Activated CD8-positive, alpha-beta T cell treated with anti-CD3 and anti-CD28 coated beads for 36 hours (primary cell): ENCODE measurements at regions not wholly inside any gene's neighbourhood (a gene's known extent, or its start where the extent isn't known, plus 50 kb on each side); places are given as distances from the start of the nearest gene placed in this dataset.

Experiments
- ATAC-seq: fragments of 200-7000 bp; cut with Tn5 transposase; one replicate; pipeline ENCODE4 v1.10.0; 2021; ENCODE audit warnings: mild to moderate bottlenecking, moderate library complexity
- CTCF ChIA-PET: fragments of 350-600 bp; sonication (Branson Sonifier 250); formaldehyde crosslinking; loops from one replicate; lab custom pipeline; 2021; ENCODE audit warnings: antibody characterized with exemption; lab: Charles Lee
- POLR2A ChIA-PET: fragments of 350-600 bp; sonication (Branson Sonifier 250); formaldehyde crosslinking; loops from one replicate; lab custom pipeline; 2021; ENCODE audit warnings: antibody characterized with exemption; lab: Charles Lee
- DNase-seq: peaks from one replicate; pipeline ENCODE4 v3.0.0-alpha.2; 2020
- H3K27ac Mint-ChIP-seq: one replicate; pipeline ENCODE4 v1.8.0; 2021; ENCODE audit warnings: mild to moderate bottlenecking, mixed read lengths
- H3K27me3 Mint-ChIP-seq: one replicate; pipeline ENCODE4 v1.8.0; 2021; ENCODE audit warnings: mixed read lengths
- H3K36me3 Mint-ChIP-seq: one replicate; pipeline ENCODE4 v1.8.0; 2021; ENCODE audit warnings: low read depth, mixed read lengths
- H3K4me1 Mint-ChIP-seq: one replicate; pipeline ENCODE4 v1.8.0; 2021; ENCODE audit warnings: low read depth, mixed read lengths
- H3K4me3 Mint-ChIP-seq: one replicate; pipeline ENCODE4 v1.8.0; 2021; ENCODE audit warnings: mild to moderate bottlenecking, moderate library complexity, mixed read lengths
- H3K9me3 Mint-ChIP-seq: one replicate; pipeline ENCODE4 v1.8.0; 2021; ENCODE audit warnings: mixed read lengths
- CTCF ChIP-seq: fragments of 200-600 bp; IDR thresholded peaks from one replicate; pipeline ENCODE4 v1.8.0; 2022; ENCODE audit warnings: antibody characterized with exemption, mild to moderate bottlenecking
- intact Hi-C: fragments of 100-400 bp; cut with micrococcal nuclease; formaldehyde crosslinking; loops from one replicate; pipeline ENCODE4 v1.10.0; 2022

- ATAC-seq (no peak), DNase-seq (no peak)
- Mint-ChIP-seq H3K4me1 (no peaks in the 10 kb centered on the region), H3K9me3 (no peaks in the 10 kb centered on the region), H3K27me3 (peaks cover 8% of the 10 kb centered on the region), H3K27ac (no peak overlapping the region), H3K4me3 (no peak overlapping the region), H3K36me3 (no peaks in the 10 kb centered on the region)
- no peak for TF ChIP-seq CTCF
- POLR2A ChIA-PET = no interaction called here
- intact Hi-C loops = no loop called here
- CTCF ChIA-PET = no interaction called here
Observed at GRCh38 chr21:36539434-36540150, 59.7 kb upstream of the CLDN14 start.

GRCh38 chr21:36540700-36541099 lies 60.8 kb upstream of the CLDN14 start:
- no peaks in the 10 kb centered on the region for H3K36me3 Mint-ChIP-seq
- H3K4me1 Mint-ChIP-seq = no peaks in the 10 kb centered on the region
- peaks cover 9% of the 10 kb centered on the region for H3K27me3 Mint-ChIP-seq
- ATAC-seq (no peak), DNase-seq (no peak)
- intact Hi-C loops = no loop called here
- H3K9me3 Mint-ChIP-seq = no peaks in the 10 kb centered on the region
- no peak for TF ChIP-seq CTCF
- CTCF ChIA-PET = no interaction called here
- H3K27ac Mint-ChIP-seq = no peak overlapping the region
- POLR2A ChIA-PET = no interaction called here
- no peak overlapping the region for H3K4me3 Mint-ChIP-seq

- Mint-ChIP-seq H3K9me3 (no peaks in the 10 kb centered on the region), H3K27ac (no peak overlapping the region), H3K4me1 (no peaks in the 10 kb centered on the region), H3K27me3 (peaks cover 9% of the 10 kb centered on the region), H3K4me3 (no peak overlapping the region), H3K36me3 (no peaks in the 10 kb centered on the region)
- ChIA-PET POLR2A (no interaction called here), CTCF (no interaction called here)
- no peak for ATAC-seq
- DNase-seq = no peak
- no peak for TF ChIP-seq CTCF
- intact Hi-C loops = no loop called here
Observed at GRCh38 chr21:36541721-36542139, 61.8 kb upstream of the CLDN14 start.

GRCh38 chr21:36542312-36543101 lies 62.6 kb upstream of the CLDN14 start:
- POLR2A ChIA-PET = no interaction called here

More at GRCh38 chr21:36542312-36543101, 62.6 kb upstream of the CLDN14 start:
- Mint-ChIP-seq H3K27me3 (peaks cover 9% of the 10 kb centered on the region), H3K4me1 (no peaks in the 10 kb centered on the region), H3K9me3 (no peaks in the 10 kb centered on the region), H3K4me3 (no peak overlapping the region), H3K36me3 (no peaks in the 10 kb centered on the region), H3K27ac (no peak overlapping the region)
- no peak for TF ChIP-seq CTCF
- no peak for ATAC-seq
- peak; percentile 5 for DNase-seq
- CTCF ChIA-PET = no interaction called here
- intact Hi-C loops = no loop called here
